GM23338 (cell line): ENCODE measurements at regions not wholly inside any gene's neighbourhood (a gene's known extent, or its start where the extent isn't known, plus 50 kb on each side); places are given as distances from the start of the nearest gene placed in this dataset.

ENCODE experiments used
- EZH2 ChIP-seq: fragments of 200-600 bp; sonication (generic); IDR thresholded peaks from one replicate; pipeline ENCODE4 v1.8.0; 2017; ENCODE audit warnings: antibody characterized with exemption, mild to moderate bottlenecking, low read depth; ENCODE audit not compliant: unreplicated experiment
- POLR2AphosphoS5 ChIP-seq: IDR thresholded peaks from 2 replicates; pipeline ENCODE4 v1.6.1; 2016; ENCODE audit warnings: antibody characterized with exemption, low read depth
- TF ChIP-seq, protein P1 (sequence below), 2 experiments: fragments of 200-600 bp in 1 of 2; sonication (generic) in 1 of 2; conservative IDR thresholded peaks; 2 replicates each; pipeline versions ENCODE4 v1.5.1 to v1.6.1; 2016 to 2017; ENCODE audit warnings: antibody characterized with exemption in 2 of 2, low read depth in 2 of 2, mild to moderate bottlenecking in 2 of 2, moderate library complexity in 1 of 2

DNA sequence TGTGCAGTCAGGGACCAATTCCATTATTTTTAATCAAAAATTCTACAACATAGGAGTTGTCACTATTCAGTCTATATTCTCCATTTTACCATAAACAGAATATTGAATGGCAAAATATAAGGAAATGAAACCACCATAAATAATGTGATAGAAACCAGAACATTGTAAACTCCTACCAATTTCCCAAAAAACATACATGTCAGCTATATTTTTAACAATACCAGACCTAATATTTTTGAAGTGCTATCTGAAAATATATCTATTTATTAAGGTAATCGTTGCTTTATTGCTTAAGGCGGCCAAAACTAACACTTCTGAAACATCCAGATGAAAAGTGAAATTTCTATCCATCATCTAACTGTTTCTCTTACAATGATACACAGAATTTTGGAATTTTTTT is 123.0 kb upstream of the C11orf58 start:
- TF ChIP-seq, protein P1, sequence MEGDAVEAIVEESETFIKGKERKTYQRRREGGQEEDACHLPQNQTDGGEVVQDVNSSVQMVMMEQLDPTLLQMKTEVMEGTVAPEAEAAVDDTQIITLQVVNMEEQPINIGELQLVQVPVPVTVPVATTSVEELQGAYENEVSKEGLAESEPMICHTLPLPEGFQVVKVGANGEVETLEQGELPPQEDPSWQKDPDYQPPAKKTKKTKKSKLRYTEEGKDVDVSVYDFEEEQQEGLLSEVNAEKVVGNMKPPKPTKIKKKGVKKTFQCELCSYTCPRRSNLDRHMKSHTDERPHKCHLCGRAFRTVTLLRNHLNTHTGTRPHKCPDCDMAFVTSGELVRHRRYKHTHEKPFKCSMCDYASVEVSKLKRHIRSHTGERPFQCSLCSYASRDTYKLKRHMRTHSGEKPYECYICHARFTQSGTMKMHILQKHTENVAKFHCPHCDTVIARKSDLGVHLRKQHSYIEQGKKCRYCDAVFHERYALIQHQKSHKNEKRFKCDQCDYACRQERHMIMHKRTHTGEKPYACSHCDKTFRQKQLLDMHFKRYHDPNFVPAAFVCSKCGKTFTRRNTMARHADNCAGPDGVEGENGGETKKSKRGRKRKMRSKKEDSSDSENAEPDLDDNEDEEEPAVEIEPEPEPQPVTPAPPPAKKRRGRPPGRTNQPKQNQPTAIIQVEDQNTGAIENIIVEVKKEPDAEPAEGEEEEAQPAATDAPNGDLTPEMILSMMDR (conservative IDR thresholded peaks at IDR 0.05; ENCODE audit: low read depth in 2 of 2), result no peak
- TF ChIP-seq POLR2AphosphoS5, result no peak
- TF ChIP-seq EZH2, result no peak
